ENCODE measurements at regions not wholly inside any gene's neighbourhood (a gene's known extent, or its start where the extent isn't known, plus 50 kb on each side); places are given as distances from the start of the nearest gene placed in this dataset.
"Not testable (repeated sequence)": the region's sequence is repeated elsewhere in the genome, so short reads cannot be mapped to it uniquely, and the experiment has no call there.

DNA sequence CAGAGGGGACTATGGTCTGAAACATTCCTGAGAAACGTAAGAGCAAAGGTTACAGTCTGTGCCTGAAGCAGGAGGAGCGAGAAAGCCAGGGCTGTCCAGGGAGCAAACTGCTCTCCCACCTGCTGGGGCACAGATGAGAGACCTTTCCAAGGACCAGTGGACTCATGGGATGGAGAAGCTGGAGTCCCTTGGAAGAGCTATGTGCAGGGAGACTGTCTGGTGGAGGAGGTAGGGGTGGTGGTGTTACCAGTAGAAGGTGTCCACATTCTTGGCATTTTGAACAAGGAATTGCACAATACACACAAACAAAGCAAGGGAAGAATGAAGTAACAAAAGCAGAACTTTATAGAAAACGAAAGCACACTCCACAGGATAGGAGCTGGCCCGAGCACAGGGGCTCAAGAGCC lies 97.9 kb upstream of the CYRIA start:
- Mint-ChIP-seq H3K9me3 (no peaks in the 10 kb centered on the region), H3K4me3 (no peak overlapping the region), H3K27me3 (peaks cover 3% of the 10 kb centered on the region), H3K4me1 (ENCODE audit: low read depth) (no peaks in the 10 kb centered on the region), H3K36me3 (ENCODE audit: low read depth) (no peaks in the 10 kb centered on the region), H3K27ac (no peak overlapping the region)
- TF ChIP-seq CTCF (IDR thresholded peaks at IDR 0.05) = no peak
- intact Hi-C loops (cut with micrococcal nuclease) = no loop called here
- CTCF ChIA-PET = no interaction called here
- POLR2A ChIA-PET = no interaction called here
- no peak for ATAC-seq
- DNase-seq = no peak

DNA sequence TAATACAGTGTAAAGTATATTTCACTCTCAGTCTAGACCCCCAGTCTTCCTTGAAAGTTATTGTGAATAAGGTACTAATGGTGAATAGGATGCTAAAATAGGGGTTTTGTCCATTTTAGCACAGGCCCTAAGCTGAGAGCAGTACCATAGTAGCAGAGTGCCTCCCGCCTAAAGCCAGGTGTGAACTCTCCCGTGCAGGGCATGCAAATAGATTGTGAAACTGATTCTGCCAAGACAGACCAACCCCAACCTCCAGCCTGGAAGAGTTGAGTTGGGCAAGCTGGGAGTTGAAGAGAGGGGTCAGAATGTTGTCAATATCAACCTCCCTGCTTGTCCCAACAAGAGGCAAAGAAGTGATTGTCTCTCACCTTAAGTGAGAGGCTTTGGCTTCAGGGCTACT lies 97.4 kb upstream of the CYRIA start:
- Mint-ChIP-seq H3K9me3 (no peaks in the 10 kb centered on the region), H3K36me3 (ENCODE audit: low read depth) (no peaks in the 10 kb centered on the region), H3K27me3 (peaks cover 3% of the 10 kb centered on the region), H3K4me1 (ENCODE audit: low read depth) (no peaks in the 10 kb centered on the region), H3K27ac (no peak overlapping the region), H3K4me3 (no peak overlapping the region)
- ChIA-PET POLR2A (no interaction called here), CTCF (no interaction called here)
- ATAC-seq = no peak
- intact Hi-C loops (cut with micrococcal nuclease) = no loop called here
- TF ChIP-seq CTCF (IDR thresholded peaks at IDR 0.05) = no peak
- DNase-seq = no peak

- intact Hi-C loops (cut with micrococcal nuclease) = no loop called here
- CTCF ChIA-PET = no interaction called here
- H3K4me3 Mint-ChIP-seq = no peak overlapping the region
- POLR2A ChIA-PET = no interaction called here
- no peak overlapping the region for H3K27ac Mint-ChIP-seq
- H3K27me3 Mint-ChIP-seq = peaks cover 1% of the 10 kb centered on the region
- no peak for DNase-seq
- TF ChIP-seq CTCF (IDR thresholded peaks at IDR 0.05) = no peak
- H3K9me3 Mint-ChIP-seq = no peaks in the 10 kb centered on the region
- no peak for ATAC-seq
- H3K36me3 Mint-ChIP-seq (ENCODE audit: low read depth) = no peaks in the 10 kb centered on the region
- no peaks in the 10 kb centered on the region for H3K4me1 Mint-ChIP-seq (ENCODE audit: low read depth)
Measured at GRCh38 chr2:16760426-16760825, 94.8 kb upstream of the CYRIA start.

DNA sequence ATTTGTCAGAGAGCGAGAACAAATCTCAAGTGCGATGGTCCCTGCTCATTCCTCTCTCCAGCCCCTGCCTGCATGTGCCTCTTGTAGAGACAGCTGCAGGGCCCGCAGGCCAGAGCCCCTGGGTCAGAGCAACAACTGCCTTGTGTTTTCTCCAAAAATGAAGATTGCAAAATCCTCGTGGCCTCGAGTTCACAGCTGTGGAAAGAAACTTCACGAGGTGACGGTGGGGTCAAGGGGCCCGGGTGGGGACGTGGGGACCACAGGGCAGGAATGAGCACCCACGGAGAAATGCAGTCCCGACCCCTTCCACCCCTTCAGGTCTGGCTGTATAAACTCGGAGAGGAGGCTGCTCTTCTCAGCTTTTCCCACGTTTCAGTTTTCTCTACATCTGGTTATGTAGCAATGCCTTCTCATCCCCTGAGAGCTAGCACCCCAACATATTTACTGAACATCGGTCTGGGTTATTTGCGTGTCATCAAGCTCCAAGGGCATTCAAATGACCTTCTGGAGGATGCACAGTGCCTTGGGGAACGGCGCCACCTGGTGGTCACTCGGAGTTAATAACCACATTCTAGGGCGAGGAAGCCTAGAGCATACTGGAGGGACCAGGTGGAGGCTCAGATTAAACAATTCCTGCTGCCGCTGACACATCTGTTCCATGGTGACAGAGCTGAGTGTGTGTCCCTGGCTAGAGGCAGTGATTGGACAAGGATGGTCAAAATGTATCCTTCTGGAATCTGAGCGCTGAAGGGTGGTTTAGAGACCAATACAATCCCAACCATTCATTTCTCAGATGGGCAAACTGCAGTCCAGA lies 91.4 kb upstream of the CYRIA start:
- H3K9me3 Mint-ChIP-seq = no peaks in the 10 kb centered on the region
- no peak overlapping the region for H3K27ac Mint-ChIP-seq
- ChIA-PET CTCF (interaction anchor here (0.7 to 4.8 kb wide), 23 partner anchors 9 to 817 kb away, joined by 3 to 41 read pairs (median 5); no protein-coding TSS in a partner anchor), POLR2A (no interaction called here)
- no peaks in the 10 kb centered on the region for H3K36me3 Mint-ChIP-seq (ENCODE audit: low read depth)
- H3K27me3 Mint-ChIP-seq = no peaks in the 10 kb centered on the region
- DNase-seq (peak; percentile 71), ATAC-seq (peak; percentile 85)
- H3K4me1 Mint-ChIP-seq (ENCODE audit: low read depth) = no peaks in the 10 kb centered on the region
- no peak overlapping the region for H3K4me3 Mint-ChIP-seq
- intact Hi-C loops (cut with micrococcal nuclease) = loop anchor here (2.0 to 5.0 kb wide), 2 partner anchors 138 to 205 kb away; no protein-coding TSS in a partner anchor
- peak; percentile 88 for TF ChIP-seq CTCF (IDR thresholded peaks at IDR 0.05)

DNA sequence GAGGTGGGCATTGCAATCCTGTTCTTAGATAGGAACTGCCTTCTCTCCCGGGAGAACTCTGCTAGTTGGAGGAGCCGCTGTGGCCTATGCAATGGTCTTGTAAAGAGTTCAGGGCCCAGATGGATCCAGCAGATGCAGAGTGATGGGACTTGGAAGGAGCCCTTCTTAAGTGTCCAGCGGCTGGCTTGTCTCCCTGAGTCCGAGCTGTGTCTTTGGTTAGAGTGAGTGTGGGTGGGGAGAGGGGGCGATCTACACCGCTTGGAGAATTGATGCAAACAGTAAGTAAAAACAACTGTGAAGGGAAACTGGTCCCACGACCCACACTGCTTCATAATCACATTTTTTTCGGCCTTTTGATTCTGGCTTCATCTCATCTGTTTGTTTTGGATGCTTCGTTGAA lies 89.8 kb upstream of the CYRIA start:
- no peaks in the 10 kb centered on the region for H3K9me3 Mint-ChIP-seq
- POLR2A ChIA-PET = no interaction called here
- no peak for ATAC-seq

DNA sequence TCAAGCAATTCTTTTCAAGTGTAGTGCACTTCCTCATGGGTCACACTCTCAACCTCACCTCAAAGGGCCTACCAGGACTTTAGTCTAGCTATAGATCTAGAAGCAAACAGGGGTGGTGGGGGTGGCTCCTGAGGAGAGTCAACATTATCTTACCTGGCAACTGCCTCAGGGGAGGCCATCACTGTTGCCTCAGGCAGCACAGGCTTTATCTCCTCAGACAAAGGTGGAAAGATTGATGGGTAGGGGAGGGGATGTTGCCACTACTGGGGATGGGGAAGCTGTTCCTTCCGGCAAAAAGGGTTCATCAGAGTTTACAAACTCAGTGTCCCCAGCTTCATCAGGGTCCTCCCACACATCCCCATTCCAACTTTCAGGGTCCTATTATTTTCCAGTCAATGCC lies 87.4 kb upstream of the CYRIA start:
- DNase-seq; H3K9me3 Mint-ChIP-seq; H3K27me3 Mint-ChIP-seq; H3K27ac Mint-ChIP-seq; H3K4me1 Mint-ChIP-seq (ENCODE audit: low read depth); intact Hi-C loops (cut with micrococcal nuclease); POLR2A ChIA-PET; H3K36me3 Mint-ChIP-seq (ENCODE audit: low read depth); ATAC-seq; H3K4me3 Mint-ChIP-seq; CTCF ChIA-PET: not testable (repeated sequence)

More for the DNA sequence above, 89.8 kb upstream of the CYRIA start:
- no peak for DNase-seq
- H3K27me3 Mint-ChIP-seq = no peaks in the 10 kb centered on the region
- H3K4me3 Mint-ChIP-seq = no peak overlapping the region
- intact Hi-C loops (cut with micrococcal nuclease) = loop anchor here (5.0 kb wide), 1 partner anchor 203 kb away; no protein-coding TSS in a partner anchor
- no peak overlapping the region for H3K27ac Mint-ChIP-seq
- CTCF ChIA-PET = interaction anchor here (0.5 to 4.8 kb wide), 5 partner anchors 13 to 816 kb away, joined by 3 to 41 read pairs (median 16); no protein-coding TSS in a partner anchor
- no peak for TF ChIP-seq CTCF (IDR thresholded peaks at IDR 0.05)
- no peaks in the 10 kb centered on the region for H3K4me1 Mint-ChIP-seq (ENCODE audit: low read depth)
- H3K36me3 Mint-ChIP-seq (ENCODE audit: low read depth) = no peaks in the 10 kb centered on the region

DNA sequence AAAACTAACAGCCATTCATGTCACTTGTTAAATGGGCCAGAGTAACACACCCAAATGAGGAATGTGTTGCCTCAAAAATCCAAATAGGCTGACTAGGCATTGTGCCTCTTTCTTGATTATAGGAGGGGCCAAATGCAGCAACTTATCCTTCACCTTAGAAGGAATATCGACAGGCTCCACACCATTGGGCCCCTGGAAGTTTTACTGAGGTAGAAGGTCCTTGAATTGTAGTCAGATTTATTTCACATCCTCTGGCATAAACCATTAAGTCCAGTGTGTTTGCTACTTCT lies 85.2 kb upstream of the CYRIA start:
- H3K36me3 Mint-ChIP-seq (ENCODE audit: low read depth); CTCF ChIA-PET; H3K9me3 Mint-ChIP-seq; POLR2A ChIA-PET; ATAC-seq; H3K27me3 Mint-ChIP-seq; DNase-seq; H3K27ac Mint-ChIP-seq; H3K4me3 Mint-ChIP-seq; H3K4me1 Mint-ChIP-seq (ENCODE audit: low read depth); intact Hi-C loops (cut with micrococcal nuclease): not testable (repeated sequence)
